Ureter (tissue), 1 donor: ENCODE measurements at regions not wholly inside any gene's neighbourhood (a gene's known extent, or its start where the extent isn't known, plus 50 kb on each side); places are given as distances from the start of the nearest gene placed in this dataset.

Source experiments
- DNase-seq: peaks from one replicate; pipeline ENCODE4 v3.0.0-alpha.2; 2020; ENCODE audit warnings: low spot score
- donor health status: DM: yes; HTN: yes; CAD: no.

DNA sequence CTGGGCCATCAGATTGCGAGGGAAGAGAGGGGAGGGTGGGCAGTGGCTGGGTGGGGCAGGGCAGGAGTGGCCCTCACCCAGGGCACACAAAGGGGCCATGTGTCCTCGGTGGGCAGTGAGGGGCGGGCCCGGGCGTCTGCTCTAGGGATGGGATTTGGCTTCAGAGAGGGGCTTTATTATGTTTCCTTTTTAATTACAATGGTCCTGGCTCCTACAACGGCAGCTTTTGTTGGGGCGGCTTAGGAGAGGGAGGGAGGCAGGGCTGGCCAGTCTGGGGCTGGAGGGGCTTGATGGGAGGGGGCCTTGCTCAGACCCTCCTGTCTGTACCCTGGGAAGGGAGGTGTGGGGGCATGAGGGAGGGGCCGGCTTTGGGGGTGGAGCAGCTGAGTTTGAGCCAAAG, 102.8 kb upstream of the WNT4 start:
- no peak for DNase-seq

DNA sequence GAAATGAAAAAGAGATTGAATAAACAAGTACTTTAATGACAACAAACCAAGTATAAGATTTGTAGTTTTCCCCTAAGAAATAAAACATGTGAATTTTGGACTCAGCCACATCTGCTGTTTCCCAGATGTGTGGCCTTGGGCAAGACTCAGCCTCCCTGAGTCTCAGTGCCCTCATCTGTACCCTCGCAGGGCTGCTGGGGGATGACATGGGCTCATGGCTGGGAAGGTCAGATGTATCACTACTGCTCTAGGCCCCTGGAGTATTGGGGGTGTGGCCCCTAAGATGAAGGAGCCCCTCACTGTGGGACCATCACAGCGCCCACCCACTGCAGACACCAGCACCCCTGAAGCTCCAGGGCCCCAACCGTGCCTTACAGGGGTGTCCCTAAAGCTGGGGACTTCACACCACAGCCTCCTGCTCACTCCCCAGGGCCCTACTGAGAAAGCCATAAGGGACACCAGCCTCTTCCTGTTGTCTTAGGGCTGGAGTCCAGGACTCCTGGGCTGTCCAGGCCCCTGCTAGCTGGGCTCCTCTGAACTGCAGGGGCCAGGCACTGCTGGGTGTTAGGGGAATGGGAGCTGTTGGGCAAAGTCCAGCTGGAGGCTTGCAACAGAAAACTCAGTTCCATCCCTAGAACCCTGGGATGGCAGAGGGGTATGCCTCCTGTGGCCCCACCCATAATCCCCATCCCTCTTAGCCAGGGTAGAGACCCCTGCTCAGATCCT, 104.0 kb upstream of the WNT4 start:
- no peak for DNase-seq

DNA sequence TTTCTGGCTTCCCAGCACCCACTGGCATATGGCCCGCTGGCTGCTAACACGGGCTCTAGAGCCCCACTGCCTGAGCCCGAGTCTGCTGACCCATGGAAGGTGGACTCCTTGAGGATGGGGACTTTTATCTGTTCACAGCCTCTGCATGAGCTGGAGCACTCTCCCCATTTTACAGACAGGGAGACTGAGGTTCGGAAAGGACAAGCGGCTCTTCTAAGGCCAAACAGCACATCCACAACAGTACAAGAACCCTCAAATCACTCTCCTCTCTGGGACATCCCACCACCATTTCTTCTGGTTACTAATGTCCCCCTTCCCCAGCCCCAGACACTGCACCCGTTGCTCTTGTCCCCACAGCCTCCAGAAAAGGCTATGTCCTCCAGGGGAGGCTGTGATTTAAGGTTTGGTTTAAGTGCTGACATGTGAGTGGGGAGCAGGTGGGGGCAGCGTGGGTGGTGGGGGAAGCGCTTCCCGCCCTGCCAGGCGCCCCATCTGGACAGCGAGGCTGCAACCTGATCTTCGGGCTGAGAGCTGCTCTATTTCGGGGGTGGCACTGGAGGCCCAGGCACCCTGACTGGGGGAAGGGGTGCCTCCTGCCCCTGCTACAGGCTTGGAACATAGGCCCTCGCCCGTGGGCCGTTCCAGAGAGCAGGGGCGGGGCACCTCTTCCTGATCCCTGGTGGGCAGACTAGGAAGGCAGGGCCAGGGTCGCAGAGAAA, 104.8 kb upstream of the WNT4 start:
- DNase-seq = no peak

DNA sequence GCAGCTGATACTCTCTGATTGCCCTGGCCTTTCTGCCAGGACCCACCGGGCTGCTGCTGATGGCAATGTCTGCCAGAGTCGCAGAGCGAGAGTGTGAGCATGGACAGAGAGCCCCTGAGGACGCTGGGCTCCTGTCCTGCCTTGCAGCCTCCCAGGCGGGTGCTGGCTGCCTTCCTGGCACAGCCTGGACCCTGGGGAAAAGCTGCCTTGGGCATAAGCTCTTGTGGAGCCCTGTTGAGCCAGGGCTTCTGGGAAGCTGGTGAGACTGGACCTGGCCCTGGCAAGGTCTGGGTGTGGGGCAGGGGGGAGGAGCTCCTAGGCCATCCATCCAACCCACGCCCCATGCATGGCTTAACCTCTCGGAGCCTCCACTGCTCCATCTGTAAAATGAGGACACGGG, 105.8 kb upstream of the WNT4 start:
- no peak for DNase-seq

DNA sequence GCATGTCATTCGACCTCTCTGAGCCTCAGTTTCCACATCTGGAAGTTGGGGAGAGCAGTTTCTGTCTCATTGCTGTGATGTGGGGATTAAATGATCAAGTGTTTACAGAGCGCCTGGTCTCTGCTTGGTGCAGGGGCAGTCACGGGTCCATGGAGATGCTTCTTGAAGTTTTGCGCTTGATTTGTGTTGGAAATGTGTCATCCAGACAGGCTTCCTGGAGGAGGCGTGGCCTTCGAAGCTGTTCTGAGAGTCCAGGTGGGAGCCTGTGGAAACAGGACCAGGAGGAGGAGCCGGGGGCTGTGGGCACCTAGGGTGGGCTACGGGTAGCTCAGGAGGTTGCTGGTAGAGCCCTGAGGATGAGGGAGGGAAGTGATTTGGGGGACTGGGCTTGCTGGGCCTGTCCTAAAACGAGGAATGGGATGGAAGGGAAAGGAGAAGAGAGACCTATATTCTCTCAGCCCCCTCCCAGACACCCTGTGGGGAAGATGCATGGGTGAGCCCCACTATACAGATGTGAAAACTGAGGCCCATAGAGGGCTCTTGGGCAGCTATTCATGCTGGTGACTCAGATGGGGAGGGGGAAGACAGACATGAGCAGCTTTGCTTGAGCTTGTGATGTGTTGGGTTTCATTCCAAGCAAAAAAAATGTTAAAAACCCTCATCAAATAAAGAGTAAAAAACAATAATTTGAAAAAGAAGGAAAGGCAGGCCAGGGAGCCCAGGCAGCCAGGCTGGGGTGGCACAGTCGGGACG, 107.2 kb upstream of the WNT4 start:
- no peak for DNase-seq

DNA sequence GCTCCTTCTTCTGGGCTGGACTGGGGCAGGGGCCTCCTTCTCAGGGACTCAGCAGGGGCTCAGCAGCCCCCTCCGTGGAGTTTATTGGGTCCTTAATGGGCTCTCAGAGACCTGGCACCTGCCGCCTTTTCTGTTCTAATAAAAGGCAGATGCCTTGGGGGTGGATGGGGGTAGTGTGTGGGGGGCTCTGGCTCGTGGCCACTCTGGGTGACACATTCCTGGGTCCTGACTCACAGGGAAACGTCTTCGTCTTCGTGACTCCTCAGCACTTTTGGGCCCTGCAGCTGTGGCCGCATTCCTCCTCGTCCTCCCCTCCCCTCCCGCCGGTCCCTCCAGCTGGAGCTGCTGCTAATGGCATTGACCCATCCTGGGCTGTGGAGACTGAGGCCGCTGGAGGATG, 107.8 kb upstream of the WNT4 start:
- no peak for DNase-seq

DNA sequence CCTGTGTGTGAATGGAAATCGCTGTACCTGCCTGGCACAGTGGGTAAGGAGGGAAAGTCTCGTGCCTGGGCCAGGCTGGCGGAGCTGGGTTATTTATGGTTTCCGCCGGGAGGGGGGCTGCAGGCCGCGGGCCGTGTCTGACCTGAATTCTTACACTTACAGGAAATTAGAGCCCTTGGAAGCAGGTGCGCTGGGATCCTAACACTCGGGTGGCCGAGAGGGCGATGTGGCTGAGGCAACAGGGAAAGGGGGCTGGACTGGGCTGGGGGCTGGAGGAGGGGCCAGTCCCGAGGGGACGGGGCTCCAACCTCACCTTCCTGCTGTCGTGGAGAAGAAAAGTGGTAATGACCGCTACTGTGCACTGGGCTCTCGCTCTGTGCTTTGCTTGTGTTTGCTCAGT, 109.4 kb upstream of the WNT4 start:
- no peak for DNase-seq

DNA sequence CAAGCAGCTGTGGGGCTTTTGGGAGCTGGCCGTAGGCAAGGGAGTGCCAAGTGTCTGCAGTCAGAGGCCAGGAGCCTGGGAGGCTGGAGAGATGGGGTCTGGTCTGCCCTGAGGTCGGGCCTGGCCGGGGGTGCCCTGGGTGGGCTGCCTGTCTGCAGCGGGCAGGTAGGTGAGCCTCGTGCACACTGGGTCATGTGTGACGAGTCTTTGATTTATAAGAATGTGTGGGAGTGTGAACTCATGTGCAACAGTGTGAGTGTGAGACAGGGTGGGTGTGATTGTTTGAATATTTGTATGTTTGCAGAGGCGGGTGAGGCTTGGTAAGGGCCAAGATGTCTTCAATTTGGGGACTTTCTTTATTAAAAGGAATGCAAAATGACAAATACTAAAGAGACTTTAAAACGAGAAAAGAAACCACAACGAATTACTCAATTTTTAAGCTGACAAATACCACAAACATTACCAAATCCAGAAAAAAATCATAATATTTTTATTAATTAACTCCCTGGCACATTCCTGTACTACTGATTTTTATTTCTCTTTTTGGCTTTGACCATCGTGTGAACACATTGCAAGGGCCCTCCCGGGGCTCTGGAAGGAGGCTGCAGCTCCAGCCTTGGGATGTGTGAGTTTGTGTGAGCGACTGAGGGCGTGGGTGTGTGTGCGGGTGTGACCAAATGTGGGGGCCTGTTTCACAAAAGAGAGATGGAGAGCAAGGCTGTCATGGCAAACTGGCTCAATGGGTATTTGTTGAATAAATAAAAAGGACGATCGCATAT, 110.3 kb upstream of the WNT4 start:
- no peak for DNase-seq

DNA sequence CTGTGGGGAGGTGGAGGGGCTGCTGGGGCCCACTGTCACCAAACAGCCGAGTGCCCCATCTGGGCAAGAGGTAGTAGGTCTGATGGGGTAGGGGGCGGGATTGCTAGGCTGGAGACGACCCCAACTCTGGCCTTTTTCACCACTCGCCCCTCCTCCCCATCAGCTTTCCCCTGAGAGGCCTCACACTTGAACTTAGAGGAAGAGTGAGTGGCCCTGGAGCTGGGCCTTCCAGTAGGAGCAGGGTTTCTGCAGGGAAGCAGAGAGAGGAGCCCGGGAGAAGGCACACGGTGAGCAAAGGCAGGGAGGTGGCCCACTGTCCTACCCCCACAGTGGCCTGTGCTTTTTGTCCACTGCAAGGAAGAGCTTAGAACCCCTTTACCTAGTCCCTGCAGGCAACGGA, 111.9 kb upstream of the WNT4 start:
- DNase-seq = no peak

DNA sequence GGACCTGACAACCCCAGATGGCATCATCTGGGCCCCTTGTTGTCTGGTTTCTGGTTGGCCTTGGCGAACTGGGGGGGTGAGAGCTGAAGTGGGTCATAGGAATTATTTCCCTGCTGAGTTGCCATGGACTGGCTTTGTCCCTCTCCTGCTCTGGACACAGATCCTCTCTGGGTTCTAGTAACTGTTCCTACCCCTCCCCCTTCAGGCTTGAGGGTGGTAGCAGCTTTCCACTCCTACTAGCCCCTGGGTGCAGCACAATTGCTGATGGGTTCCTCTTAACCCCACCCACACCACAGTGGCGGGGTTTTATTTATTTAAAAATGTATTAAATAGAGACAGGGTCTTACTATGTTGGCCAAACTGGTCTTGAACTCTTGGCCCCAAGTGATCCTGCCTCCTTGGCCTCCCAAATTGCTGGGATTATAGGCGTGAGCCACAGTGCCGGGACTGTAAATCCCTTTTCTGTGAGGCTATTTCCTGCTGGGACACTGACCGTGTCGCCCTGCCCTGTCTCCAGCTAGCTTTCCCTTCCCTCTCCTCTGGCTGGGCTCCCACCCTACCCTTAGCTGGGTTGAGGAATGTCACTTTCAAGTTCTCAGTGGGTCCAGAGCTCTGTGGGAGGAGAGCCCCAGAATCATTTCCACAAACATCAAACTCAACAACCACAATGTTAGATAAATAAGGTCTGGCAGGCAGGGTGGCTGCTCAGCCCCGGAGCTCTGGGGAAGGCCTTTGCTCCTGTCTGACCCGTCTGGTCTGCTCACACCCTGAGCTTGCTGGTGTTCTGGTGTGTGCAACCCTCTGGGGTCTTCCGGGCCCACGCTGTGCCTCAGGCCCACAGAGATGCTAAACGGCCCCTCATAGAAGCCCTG, 112.7 kb upstream of the WNT4 start:
- no peak for DNase-seq

DNA sequence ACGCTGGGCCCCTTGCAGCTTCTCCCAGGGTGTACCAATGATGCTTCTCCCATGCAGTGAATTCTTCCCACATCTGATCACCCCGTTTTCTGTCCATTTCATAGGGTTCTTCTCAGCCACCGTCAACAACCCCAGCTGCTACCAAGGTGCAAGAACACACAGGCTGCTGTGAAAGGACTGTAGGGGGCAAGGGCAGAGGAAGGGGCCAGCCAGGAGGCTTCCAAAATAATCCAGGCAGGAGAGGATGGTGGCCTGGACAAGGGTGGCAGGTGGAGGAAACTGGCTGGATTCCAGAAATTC, 113.3 kb upstream of the WNT4 start:
- no peak for DNase-seq

DNA sequence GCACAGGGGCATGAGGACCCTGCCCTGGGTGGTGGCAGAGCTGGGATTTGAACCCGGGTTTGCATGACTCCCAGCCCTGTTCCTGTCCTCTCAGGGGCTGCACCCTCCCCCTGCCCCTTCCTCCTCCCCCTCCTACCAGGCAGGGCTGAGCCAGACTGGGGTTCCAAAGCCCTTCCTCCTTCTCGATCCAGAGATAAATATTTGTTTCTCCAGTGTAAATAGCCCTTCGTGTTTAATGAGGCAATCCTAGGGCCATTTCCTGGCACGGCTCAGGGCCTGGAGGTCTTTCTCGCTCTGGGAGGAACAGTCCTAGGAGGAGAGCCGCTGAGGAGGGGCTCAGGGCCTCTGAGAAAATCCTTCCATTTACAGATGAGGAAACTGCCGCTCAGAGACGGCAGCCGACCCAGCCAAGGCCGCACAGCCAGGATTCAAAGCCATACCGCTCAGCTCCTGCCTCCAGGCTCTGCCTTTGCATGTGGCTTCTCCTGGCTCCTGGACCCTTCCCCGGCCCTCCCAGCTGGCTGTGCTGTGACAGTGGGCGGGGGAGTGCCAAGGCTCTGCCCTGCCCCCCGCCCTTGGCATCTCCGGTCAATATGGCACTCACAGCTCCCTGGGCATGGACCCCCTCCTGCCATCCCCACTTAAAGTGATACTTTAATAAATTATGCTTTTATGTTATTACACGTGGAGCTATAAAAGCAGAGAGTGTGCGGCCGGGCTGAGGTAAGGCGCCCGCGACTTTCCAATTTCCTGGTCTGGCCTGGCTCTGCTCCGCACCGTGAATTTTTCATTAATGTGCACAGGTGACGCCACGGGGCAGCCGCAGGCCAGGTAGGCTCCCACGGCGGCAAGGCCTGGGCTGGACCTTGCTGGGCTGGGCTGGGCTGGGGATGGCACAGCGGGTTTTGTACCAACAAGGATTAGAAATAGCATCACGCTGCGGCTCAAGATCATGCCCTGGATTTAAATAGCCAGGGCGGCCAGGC, 114.7 kb upstream of the WNT4 start:
- no peak for DNase-seq

DNA sequence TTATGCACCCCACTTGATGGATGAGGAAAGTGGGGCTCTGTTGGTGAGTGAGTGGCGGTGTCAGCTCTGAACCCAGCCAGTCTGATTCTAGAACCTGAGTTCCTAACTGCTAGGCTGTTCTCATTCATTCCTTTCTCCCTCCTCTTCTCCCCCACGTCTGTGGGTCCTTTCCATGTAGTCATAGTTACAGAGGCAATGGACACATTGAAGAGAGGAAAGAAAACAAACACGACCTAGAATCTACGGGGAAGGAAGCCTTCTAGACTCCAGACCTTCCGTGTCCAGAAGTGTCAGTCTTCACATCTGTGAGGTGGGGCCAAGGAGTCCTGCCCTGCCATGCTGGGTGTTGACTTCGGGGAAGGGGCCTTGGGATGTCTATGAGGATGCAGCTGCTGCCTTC, 115.8 kb upstream of the WNT4 start:
- no peak for DNase-seq

DNA sequence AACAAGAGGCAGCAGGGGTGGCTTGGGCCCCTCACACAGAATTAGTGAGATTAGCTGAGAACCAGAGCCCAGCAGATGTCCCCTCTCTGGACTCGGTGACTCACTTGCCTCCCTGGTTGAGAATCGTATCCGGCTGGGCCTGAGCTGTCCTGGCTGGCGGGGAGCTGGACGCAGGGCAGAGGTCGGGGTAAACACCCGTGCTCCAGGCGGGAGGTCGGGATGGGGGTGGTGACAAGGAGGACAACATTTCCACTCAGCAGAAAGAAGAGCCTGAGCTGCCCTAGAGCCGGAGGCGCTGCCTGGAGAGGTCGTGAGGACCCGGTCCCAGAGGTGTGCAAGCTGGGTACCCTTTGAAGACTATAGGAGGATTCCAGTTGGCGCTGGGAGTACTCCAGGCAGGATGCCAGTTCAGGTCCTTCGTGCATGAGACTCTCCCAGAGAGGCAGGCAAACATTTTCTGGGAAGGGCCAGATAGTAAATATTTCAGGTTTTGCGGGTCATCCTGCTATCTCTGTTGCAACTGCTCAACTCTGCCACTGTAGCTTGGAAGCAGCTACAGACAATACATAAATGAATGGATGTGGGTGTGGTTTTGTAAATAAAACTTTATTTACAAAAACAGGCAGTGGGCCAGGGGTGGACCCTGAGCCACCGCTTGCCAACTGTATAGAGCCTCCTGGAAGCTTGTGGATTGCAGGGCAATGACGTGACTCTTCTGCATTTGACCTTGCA, 116.8 kb upstream of the WNT4 start:
- no peak for DNase-seq

DNA sequence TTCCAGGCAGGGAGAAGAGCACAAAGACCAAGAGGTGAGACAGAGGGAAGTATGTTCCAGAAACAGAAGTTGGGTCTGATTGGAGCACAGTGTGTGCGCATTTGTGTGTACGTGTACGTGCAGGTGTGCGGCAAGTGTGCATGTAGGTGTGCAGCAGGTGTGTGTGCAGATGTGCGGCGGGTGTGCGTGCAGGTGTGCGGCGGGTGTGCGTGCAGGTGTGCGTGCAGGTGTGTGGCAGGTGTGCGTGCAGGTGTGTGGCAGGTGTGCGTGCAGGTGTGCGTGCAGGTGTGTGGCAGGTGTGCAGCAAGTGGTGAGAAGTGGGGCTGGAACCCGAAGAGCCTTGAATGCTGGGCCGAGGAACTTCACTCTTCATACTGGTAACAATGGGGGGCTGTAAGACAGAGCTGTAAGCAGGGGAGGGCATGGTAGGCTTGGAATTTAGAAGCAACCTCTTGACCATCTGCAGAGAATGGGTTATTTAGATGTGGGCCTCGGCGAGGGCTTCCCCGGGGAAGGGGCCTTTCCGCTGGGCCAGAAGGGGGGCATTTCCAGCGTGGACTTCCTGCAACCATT, 118.0 kb upstream of the WNT4 start:
- no peak for DNase-seq

DNA sequence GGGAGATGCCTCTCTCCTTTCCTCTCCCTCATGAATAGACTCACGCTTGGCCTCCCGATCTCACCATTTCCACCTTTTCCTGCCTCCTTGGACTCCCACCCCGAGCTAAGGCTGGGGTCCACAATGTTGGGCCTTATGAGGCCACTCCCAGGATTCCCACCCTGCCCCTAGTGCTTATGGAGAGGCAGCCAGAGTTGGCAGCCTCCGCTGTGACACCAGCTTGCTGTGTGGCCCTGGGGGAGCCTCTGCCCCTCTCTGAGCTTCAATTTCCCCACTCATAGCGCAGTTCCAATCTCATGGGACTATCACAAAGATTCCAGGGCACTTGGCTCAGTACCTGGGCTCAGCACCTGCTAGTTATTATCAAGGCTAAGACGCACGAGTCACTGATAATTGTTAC, 118.7 kb upstream of the WNT4 start:
- DNase-seq = no peak

DNA sequence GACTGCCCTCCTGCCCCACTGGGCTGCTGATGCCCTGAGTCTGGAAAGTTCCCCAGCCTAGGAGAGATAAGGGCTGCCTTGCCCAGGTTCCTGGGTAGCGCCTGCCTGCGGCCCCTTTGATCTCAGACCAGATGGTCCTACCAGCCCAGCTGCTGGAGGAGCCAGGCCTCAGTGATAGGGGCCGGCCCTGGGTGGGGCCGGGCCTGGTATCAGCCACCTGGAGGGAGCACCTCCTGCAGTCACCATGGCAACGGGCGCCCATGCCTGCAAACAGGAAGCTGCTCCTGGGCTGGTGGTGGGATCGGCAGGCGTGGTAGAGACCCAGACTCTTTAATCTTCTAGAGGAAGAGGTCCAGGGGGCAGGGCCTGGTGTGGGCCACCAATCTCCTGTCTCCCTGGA, 119.7 kb upstream of the WNT4 start:
- DNase-seq = no peak

DNA sequence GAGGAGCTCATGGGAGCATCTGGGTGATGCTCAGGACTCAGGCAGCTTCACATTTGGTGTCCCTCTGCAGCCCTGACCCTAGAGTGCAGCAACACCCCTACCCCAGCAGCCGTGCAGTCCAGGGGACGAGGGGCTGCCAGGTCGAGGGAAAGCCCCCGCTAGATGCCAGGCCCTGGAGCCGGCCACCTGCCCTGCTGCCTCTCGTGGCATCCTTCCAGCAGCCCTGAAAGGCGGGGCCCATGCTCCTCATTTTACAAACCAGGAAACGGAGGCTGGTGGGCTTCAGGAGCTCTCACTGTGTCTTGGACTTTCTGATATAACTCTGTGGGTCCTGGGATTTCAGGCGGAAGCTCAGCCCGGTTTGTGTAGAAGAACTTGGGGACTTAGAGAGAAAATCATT, 120.5 kb upstream of the WNT4 start:
- DNase-seq = no peak
